Middle frontal gyrus (tissue), 1 donor: ENCODE measurements at regions not wholly inside any gene's neighbourhood (a gene's known extent, or its start where the extent isn't known, plus 50 kb on each side); places are given as distances from the start of the nearest gene placed in this dataset.

Experiments used
- DNase-seq: peaks from one replicate; pipeline ENCODE4 v3.0.0-alpha.2; 2015; ENCODE audit warnings: low spot score; ENCODE audit errors: extremely low spot score

GRCh38 chr15:95929232-95929846, 401.2 kb upstream of the NR2F2 start:
- DNase-seq = no peak

DNA sequence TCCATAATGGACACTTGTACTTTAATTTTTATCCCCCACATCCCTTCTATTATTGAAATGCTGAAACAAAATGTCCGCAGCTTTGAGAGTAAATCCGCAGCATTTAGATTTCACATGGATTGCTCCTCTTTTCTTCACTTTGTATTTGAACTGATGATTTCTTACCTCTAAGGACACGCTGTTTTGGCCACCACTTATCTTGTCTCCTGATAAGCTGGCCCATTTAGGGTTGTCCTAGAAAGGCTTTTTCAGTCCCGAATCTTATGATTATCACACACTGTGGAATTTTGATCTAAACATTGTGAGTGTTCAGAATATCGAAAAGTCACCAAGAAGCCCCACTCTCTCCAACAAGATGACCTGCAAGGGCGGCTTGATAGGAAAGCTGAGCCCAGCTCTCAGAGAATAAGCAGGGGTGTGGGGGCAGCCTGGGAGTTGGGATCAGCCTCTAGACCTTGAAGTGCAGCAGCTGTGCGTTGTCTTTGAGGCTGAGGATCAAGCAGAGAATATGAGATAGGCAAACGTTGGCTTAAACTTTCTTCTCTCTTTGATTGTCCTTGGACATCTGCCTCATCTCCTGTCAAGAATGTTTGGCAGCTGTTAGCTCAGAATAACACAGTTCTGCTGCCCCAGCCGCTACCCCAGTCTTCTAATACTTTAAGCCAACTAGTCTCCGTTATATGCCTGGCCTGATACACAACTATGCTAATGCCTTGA, 399.7 kb upstream of the NR2F2 start:
- no peak for DNase-seq

- no peak for DNase-seq
Measured at GRCh38 chr15:95931619-95932018, 398.9 kb upstream of the NR2F2 start.

DNA sequence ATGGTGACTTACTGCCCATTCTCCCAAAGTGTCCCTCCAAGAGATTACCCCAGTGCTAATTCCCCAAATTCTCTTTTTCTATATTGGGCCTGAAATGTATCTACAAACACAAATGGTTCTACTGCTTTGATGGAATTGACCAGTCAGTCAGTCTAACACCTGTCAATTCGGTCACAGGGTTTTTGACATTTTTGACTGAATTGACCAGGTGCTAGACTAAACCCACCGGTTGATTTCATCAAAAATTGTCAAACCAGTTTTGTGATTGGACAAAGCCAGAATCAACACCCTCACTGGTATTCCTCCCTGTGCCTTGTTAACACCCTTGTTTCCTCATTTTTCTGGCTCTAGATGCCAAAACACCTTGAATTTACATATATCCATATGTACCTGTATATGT, 398.4 kb upstream of the NR2F2 start:
- no peak for DNase-seq

DNA sequence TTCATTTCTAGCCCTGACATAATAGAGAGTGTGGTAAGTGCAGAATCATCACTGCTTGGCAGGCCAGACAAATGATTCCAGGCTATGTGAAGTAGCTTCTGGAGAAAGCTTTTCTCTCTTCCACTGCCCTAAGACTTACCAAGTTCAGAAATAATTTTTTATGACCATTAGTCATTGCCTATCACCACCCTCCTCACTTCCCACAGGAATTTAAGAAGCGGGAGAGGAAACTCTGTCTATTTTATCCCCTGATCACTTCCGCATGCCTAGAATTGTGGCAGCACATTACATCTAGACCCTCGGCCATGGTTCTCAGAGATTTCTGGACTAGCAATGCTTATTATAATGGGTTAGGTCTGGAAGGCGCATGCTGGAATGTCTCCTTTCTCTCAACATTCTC, 397.8 kb upstream of the NR2F2 start:
- DNase-seq = no peak

GRCh38 chr15:95935852-95936251, 394.6 kb upstream of the NR2F2 start:
- DNase-seq = no peak

- DNase-seq = no peak
Measured at GRCh38 chr15:95937128-95937528, 393.4 kb upstream of the NR2F2 start.

GRCh38 chr15:95940431-95940985, 390.0 kb upstream of the NR2F2 start:
- no peak for DNase-seq

DNA sequence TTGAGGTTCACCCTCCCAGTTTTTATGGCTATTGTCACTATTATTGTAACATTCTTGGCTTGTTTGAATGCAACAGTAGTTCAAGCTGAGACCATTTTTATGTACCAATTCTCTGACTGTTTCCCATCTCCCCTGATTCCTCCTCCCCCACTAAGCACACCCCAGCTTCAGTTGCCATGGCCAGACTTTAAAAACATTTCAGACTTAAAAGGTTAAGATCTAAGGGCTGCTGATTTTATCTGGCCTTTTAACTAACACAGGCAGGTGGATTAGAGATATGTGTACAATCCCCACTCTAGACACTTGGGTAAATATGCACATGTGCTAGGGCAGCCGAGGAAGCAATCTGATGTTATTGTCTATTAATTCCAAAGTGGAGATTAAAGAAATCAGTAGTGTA, 386.3 kb upstream of the NR2F2 start:
- no peak for DNase-seq

- no peak for DNase-seq
Measured at GRCh38 chr15:95944661-95945255, 385.7 kb upstream of the NR2F2 start.

- DNase-seq = no peak
Measured at GRCh38 chr15:95946241-95946640, 384.3 kb upstream of the NR2F2 start.

DNA sequence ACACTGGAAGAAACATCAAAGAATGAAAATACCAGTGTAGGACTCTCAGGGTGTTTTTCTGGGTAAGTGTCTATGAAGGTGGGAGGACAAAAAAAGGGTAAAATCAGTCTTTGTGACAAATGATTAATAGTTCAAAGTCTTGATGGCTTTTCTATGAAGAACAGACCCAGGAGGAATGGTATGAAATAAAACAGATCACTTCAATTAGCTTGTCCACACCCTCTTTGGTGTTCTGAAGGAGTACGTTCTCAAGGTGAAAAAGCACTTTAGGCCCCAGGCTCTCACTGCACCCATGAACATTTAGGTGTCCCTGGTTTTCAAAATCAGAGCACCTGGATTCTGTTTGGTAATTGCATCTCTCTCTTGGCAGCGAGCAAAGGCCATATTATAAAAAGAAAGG, 383.6 kb upstream of the NR2F2 start:
- DNase-seq = no peak

- DNase-seq = no peak
Measured at GRCh38 chr15:95948411-95948810, 382.1 kb upstream of the NR2F2 start.

GRCh38 chr15:95953032-95953431, 377.5 kb upstream of the NR2F2 start:
- DNase-seq = no peak

DNA sequence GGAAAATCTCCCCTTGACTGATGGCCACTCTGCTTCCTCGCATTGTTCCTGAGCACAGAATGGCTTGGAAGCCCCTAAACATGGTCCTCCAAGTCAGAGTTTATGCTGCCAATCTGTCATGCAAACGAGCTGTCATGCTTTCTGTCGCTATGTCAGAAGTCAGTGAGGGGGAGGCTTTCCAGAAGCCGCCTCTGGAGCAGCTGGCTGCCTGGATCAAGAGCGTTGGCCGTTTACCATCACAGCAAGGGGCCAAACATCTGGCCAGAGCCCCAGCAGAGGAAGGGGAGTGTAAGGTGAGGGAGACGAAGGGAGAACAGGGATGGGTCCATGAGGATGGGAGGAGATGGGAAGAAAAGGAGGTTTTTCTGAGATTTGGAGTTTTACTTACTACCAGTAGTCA, 372.6 kb upstream of the NR2F2 start:
- no peak for DNase-seq

DNA sequence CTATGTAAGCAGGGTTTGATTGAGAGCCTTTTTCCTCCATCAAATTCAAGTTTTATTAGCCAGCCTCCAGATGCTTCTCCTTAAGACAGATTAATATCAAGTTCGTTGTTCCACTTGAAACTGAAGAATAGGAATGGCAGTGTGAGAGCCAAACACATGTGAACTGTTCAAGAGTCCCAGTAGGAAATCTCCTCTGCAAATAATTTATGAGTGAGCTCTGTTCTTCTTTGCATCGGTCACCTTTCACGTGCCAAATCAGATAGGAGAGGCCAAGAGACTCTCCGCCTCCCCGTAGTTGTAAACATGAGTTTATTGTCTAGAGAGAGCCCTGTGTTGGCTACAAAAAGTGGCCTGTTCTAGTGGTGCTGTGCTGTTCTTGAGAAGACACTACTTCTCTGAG, 372.1 kb upstream of the NR2F2 start:
- DNase-seq = no peak

- no peak for DNase-seq
Measured at GRCh38 chr15:95968856-95969255, 361.6 kb upstream of the NR2F2 start.

DNA sequence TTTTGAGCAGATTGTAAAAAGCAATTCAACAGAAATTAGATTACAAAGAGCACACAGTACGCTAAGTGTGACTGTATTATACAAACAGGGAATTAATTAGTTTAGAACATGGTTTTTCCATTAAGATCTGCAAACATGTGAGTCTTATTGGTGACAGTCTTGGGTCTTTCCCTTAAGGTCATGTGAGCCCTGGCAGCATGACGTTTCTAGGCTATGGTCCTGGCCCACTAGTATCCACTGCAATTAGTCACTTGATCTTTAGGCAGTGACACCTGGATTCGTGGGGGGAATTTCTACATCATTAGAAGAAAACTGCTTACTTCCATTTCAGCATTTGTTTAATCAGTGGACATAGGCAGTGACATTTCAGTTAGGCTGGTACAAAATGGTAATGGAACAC, 360.2 kb upstream of the NR2F2 start:
- DNase-seq = no peak

GRCh38 chr15:95972041-95972553, 358.4 kb upstream of the NR2F2 start:
- no peak for DNase-seq

- no peak for DNase-seq
Measured at GRCh38 chr15:95972812-95973211, 357.7 kb upstream of the NR2F2 start.

GRCh38 chr15:95973566-95974256, 356.8 kb upstream of the NR2F2 start:
- no peak for DNase-seq

DNA sequence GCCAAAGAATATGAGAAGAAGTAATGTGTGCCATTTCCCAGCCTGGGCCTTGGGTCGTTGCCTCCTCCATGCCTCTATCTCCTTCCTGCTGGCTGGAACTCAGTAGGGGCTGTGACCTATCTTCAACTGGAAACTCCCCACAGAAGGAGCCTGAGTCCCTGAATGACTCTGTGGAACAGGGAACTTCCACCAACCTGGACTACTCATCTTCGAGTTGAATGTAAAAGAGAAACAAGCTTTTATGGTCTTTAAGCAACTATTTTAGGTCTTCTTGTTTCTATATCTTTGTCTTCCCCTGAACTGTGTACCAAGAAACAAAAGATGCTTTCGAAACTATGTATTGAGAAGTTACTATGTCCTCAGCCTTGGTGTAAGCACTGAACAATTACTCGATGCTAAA, 355.3 kb upstream of the NR2F2 start:
- DNase-seq = no peak
